CD14-positive monocyte (primary cell): ENCODE measurements at regions not wholly inside any gene's neighbourhood (a gene's known extent, or its start where the extent isn't known, plus 50 kb on each side); places are given as distances from the start of the nearest gene placed in this dataset.

Experiments used
- DNase-seq, 3 donors: peaks; one replicate each; pipeline ENCODE4 v3.0.0-alpha.2; 2011 to 2022
- H2AFZ ChIP-seq: 2 replicates; pipeline ENCODE4 v1.6.0; 2012; ENCODE audit warnings: mild to moderate bottlenecking, low read depth, low read length, inconsistent platforms; ENCODE audit not compliant: insufficient read depth, poor library complexity, severe bottlenecking
- H3K27ac ChIP-seq, 2 donors: 1 replicate in 1 of 2; 2 replicates in 1 of 2; pipeline ENCODE4 v1.5.1; 2012 to 2013; ENCODE audit warnings: low read length in 2 of 2, control low read depth in 1 of 2, inconsistent platforms in 1 of 2, low read depth in 1 of 2, mild to moderate bottlenecking in 1 of 2
- H3K27me3 ChIP-seq, 2 donors: one replicate each; pipeline versions ENCODE4 v1.6.0 to v1.6.1; 2011 to 2013; ENCODE audit warnings: low read length in 2 of 2; ENCODE audit not compliant: control insufficient read depth in 2 of 2, insufficient read depth in 2 of 2
- H3K36me3 ChIP-seq, 2 donors: replicated peaks in 1 of 2; 1 replicate in 1 of 2; 2 replicates in 1 of 2; pipeline versions ENCODE4 v1.5.1 to v1.6.1; 2012 to 2013; ENCODE audit warnings: low read length in 2 of 2, control low read depth in 1 of 2, inconsistent platforms in 1 of 2, mild to moderate bottlenecking in 1 of 2; ENCODE audit not compliant: insufficient read depth in 2 of 2, control insufficient read depth in 1 of 2
- H3K4me1 ChIP-seq, 2 donors: 1 replicate in 1 of 2; 2 replicates in 1 of 2; pipeline versions ENCODE4 v1.5.1 to v1.6.1; 2012 to 2013; ENCODE audit warnings: low read length in 2 of 2, control low read depth in 1 of 2, inconsistent platforms in 1 of 2, mild to moderate bottlenecking in 1 of 2, moderate library complexity in 1 of 2; ENCODE audit not compliant: insufficient read depth in 2 of 2, control insufficient read depth in 1 of 2
- H3K4me2 ChIP-seq: replicated peaks from 2 replicates; pipeline ENCODE3; 2012; ENCODE audit warnings: low read length, moderate library complexity, mild to moderate bottlenecking; ENCODE audit not compliant: poor library complexity, severe bottlenecking; ENCODE audit errors: extremely low read depth
- H3K4me3 ChIP-seq, 3 experiments: fragments of 200-600 bp in 1 of 3; sonication (generic) in 1 of 3; replicated peaks in 1 of 3; 1 replicate in 2 of 3; 2 replicates in 1 of 3; pipeline ENCODE4 v1.5.1; 2011 to 2013; ENCODE audit warnings: low read length in 3 of 3, mild to moderate bottlenecking in 3 of 3, control low read depth in 2 of 3, low read depth in 2 of 3, inconsistent platforms in 1 of 3, moderate library complexity in 1 of 3
- H3K79me2 ChIP-seq: 2 replicates; pipeline ENCODE4 v1.6.0; 2012; ENCODE audit warnings: mild to moderate bottlenecking, control low read depth, inconsistent platforms, low read length, moderate library complexity; ENCODE audit not compliant: insufficient read depth
- H3K9ac ChIP-seq: 2 replicates; pipeline ENCODE4 v1.6.0; 2017; ENCODE audit warnings: low read length, mild to moderate bottlenecking; ENCODE audit not compliant: insufficient read depth, poor library complexity, severe bottlenecking
- H3K9me3 ChIP-seq, 2 donors: replicated peaks in 1 of 2; 1 replicate in 1 of 2; 2 replicates in 1 of 2; pipeline versions ENCODE4 v1.5.1 to v1.6.1; 2012 to 2013; ENCODE audit warnings: low read length in 2 of 2, control low read depth in 1 of 2; ENCODE audit not compliant: control insufficient read depth in 1 of 2, insufficient read depth in 1 of 2
- H4K20me1 ChIP-seq: 2 replicates; pipeline ENCODE4 v1.6.0; 2012; ENCODE audit warnings: mild to moderate bottlenecking, low read length, control low read depth, moderate library complexity; ENCODE audit not compliant: insufficient read depth
- H3K27ac Mint-ChIP-seq, 7 donors: one replicate each; pipeline ENCODE4 v1.8.0; 2020; ENCODE audit warnings: mild to moderate bottlenecking in 7 of 7, mixed read lengths in 7 of 7, moderate library complexity in 6 of 7, inconsistent platforms in 2 of 7
- H3K27me3 Mint-ChIP-seq, 3 donors: one replicate each; pipeline ENCODE4 v1.8.0; 2021 to 2022; ENCODE audit warnings: low read depth in 3 of 3, mild to moderate bottlenecking in 3 of 3, mixed read lengths in 3 of 3, moderate library complexity in 3 of 3, inconsistent platforms in 1 of 3
- H3K36me3 Mint-ChIP-seq, 2 donors: one replicate each; pipeline ENCODE4 v1.8.0; 2020; ENCODE audit warnings: mixed read lengths in 2 of 2, inconsistent platforms in 1 of 2, mild to moderate bottlenecking in 1 of 2
- H3K4me1 Mint-ChIP-seq: one replicate; pipeline ENCODE4 v1.8.0; 2020; ENCODE audit warnings: mild to moderate bottlenecking, mixed read lengths
- H3K4me3 Mint-ChIP-seq, 2 donors: one replicate each; pipeline ENCODE4 v1.8.0; 2020; ENCODE audit warnings: mild to moderate bottlenecking in 2 of 2, mixed read lengths in 2 of 2, moderate library complexity in 1 of 2
- H3K9me3 Mint-ChIP-seq, 7 donors: one replicate each; pipeline ENCODE4 v1.8.0; 2020 to 2022; ENCODE audit warnings: mixed read lengths in 7 of 7, mild to moderate bottlenecking in 6 of 7, moderate library complexity in 6 of 7, inconsistent platforms in 2 of 7
- CTCF ChIP-seq: fragments of 200-600 bp; IDR thresholded peaks from one replicate; pipeline ENCODE4 v1.8.0; 2022; ENCODE audit warnings: antibody characterized with exemption, mild to moderate bottlenecking
- WGBS: methylation state at CpG from one replicate; pipeline ENCODE4 v1.1.5; 2013; ENCODE audit warnings: missing lambda C conversion rate; ENCODE audit not compliant: insufficient coverage; 5-methylcytosine and 5-hydroxymethylcytosine counted together
- intact Hi-C, 2 donors: fragments of 100-400 bp; cut with micrococcal nuclease; formaldehyde crosslinking; loops; one replicate each; pipeline versions ENCODE4 v1.15.0 to v1.15.1; 2023

GRCh38 chr12:27900920-27901879 is 71.3 kb downstream of the PTHLH start:
- Histone ChIP-seq H3K4me3 (no peak overlapping the region), H3K9ac (no peak overlapping the region), H3K79me2 (no peaks in the 10 kb centered on the region), H4K20me1 (no peaks in the 10 kb centered on the region), H3K36me3 (no peaks in the 10 kb centered on the region), H3K27me3 (no peaks in the 10 kb centered on the region), H3K27ac (no peak overlapping the region), H2AFZ (no peak overlapping the region), H3K4me1 (no peaks in the 10 kb centered on the region), H3K4me2 (no peak overlapping the region), H3K9me3 (no peaks in the 10 kb centered on the region)
- no peaks in the 10 kb centered on the region for H3K4me1 Mint-ChIP-seq
- H3K4me3 Mint-ChIP-seq, result no peak overlapping the region
- H3K27ac Mint-ChIP-seq, result no peak overlapping the region
- H3K9me3 Mint-ChIP-seq, result peaks cover 0 to 7% (median 3%) of the 10 kb centered on the region in 7 donors
- no CpG with 5 or more reads among the region's 8 CpGs for whole genome bisulfite sequencing
- no peaks in the 10 kb centered on the region for H3K36me3 Mint-ChIP-seq
- DNase-seq, result no peak
- no peak for TF ChIP-seq CTCF
- peaks cover 0 to 7% (median 4%) of the 10 kb centered on the region in 3 donors for H3K27me3 Mint-ChIP-seq
- intact Hi-C loops, result no loop called here

GRCh38 chr12:27899151-27899661 is 73.3 kb downstream of the PTHLH start:
- H3K27ac Mint-ChIP-seq, result no peak overlapping the region
- H3K4me1 ChIP-seq, result no peaks in the 10 kb centered on the region

More at GRCh38 chr12:27899151-27899661, 73.3 kb downstream of the PTHLH start:
- DNase-seq, result no peak
- no peak overlapping the region for H3K4me3 ChIP-seq
- Mint-ChIP-seq H3K4me1 (no peaks in the 10 kb centered on the region), H3K9me3 (peaks cover 0 to 5% (median 0%) of the 10 kb centered on the region in 7 donors), H3K4me3 (no peak overlapping the region), H3K27me3 (peaks cover 1 to 7% (median 2%) of the 10 kb centered on the region in 3 donors), H3K36me3 (no peaks in the 10 kb centered on the region)
- no peaks in the 10 kb centered on the region for H3K27me3 ChIP-seq
- H3K9ac ChIP-seq, result no peak overlapping the region
- H2AFZ ChIP-seq, result no peak overlapping the region
- no peak overlapping the region for H3K27ac ChIP-seq
- intact Hi-C loops, result no loop called here
- no peaks in the 10 kb centered on the region for H3K36me3 ChIP-seq
- H4K20me1 ChIP-seq, result no peaks in the 10 kb centered on the region
- H3K79me2 ChIP-seq, result no peaks in the 10 kb centered on the region
- 80% methylated on average over 2 of the region's 7 CpGs for WGBS
- no peaks in the 10 kb centered on the region for H3K9me3 ChIP-seq
- no peak overlapping the region for H3K4me2 ChIP-seq
- TF ChIP-seq CTCF, result no peak
